MM.1S (cell line): ENCODE measurements at regions not wholly inside any gene's neighbourhood (a gene's known extent, or its start where the extent isn't known, plus 50 kb on each side); places are given as distances from the start of the nearest gene placed in this dataset.

Source experiments
- CTCF ChIP-seq: fragments of 300-600 bp; sonication (generic); IDR thresholded peaks from 2 replicates; pipeline ENCODE4 v1.5.1; 2016; ENCODE audit warnings: antibody characterized with exemption, low read length, mixed read lengths
- EZH2phosphoT487 ChIP-seq: fragments of 300-600 bp; sonication (generic); IDR thresholded peaks from 2 replicates; pipeline ENCODE4 v1.6.1; 2018; ENCODE audit warnings: antibody characterized with exemption, low read length

- TF ChIP-seq CTCF (no peak), EZH2phosphoT487 (no peak)
Measured at GRCh38 chr2:44051593-44052347, 56.0 kb upstream of the LRPPRC start.
